PC-9 (cell line): ENCODE measurements at regions not wholly inside any gene's neighbourhood (a gene's known extent, or its start where the extent isn't known, plus 50 kb on each side); places are given as distances from the start of the nearest gene placed in this dataset.

ENCODE experiments used
- EZH2 ChIP-seq: fragments of 200-600 bp; sonication (generic); IDR thresholded peaks from 2 replicates; pipeline ENCODE4 v1.8.0; 2017; ENCODE audit warnings: antibody characterized with exemption, low read depth
- TF ChIP-seq, protein P1 (sequence below): fragments of 200-600 bp; sonication (generic); conservative IDR thresholded peaks from 2 replicates; pipeline ENCODE4 v1.6.1; 2017; ENCODE audit warnings: mixed run types, antibody characterized with exemption, mild to moderate bottlenecking, moderate library complexity

- TF ChIP-seq, protein P1, sequence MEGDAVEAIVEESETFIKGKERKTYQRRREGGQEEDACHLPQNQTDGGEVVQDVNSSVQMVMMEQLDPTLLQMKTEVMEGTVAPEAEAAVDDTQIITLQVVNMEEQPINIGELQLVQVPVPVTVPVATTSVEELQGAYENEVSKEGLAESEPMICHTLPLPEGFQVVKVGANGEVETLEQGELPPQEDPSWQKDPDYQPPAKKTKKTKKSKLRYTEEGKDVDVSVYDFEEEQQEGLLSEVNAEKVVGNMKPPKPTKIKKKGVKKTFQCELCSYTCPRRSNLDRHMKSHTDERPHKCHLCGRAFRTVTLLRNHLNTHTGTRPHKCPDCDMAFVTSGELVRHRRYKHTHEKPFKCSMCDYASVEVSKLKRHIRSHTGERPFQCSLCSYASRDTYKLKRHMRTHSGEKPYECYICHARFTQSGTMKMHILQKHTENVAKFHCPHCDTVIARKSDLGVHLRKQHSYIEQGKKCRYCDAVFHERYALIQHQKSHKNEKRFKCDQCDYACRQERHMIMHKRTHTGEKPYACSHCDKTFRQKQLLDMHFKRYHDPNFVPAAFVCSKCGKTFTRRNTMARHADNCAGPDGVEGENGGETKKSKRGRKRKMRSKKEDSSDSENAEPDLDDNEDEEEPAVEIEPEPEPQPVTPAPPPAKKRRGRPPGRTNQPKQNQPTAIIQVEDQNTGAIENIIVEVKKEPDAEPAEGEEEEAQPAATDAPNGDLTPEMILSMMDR, result no peak
- no peak for TF ChIP-seq EZH2
Measured at GRCh38 chr21:43289442-43289841, 120.6 kb downstream of the CRYAA start.
